NOMO-1 treated with DMSO at 0.1 percent for 48 hours (cell line): ENCODE measurements at regions not wholly inside any gene's neighbourhood (a gene's known extent, or its start where the extent isn't known, plus 50 kb on each side); places are given as distances from the start of the nearest gene placed in this dataset.
"Not testable (repeated sequence)": the region's sequence is repeated elsewhere in the genome, so short reads cannot be mapped to it uniquely, and the experiment has no call there.

Experiments used
- DNase-seq: peaks from one replicate; lab custom pipeline; 2025; ENCODE audit not compliant: unreplicated experiment; lab: John Stamatoyannopoulos, UW

DNA sequence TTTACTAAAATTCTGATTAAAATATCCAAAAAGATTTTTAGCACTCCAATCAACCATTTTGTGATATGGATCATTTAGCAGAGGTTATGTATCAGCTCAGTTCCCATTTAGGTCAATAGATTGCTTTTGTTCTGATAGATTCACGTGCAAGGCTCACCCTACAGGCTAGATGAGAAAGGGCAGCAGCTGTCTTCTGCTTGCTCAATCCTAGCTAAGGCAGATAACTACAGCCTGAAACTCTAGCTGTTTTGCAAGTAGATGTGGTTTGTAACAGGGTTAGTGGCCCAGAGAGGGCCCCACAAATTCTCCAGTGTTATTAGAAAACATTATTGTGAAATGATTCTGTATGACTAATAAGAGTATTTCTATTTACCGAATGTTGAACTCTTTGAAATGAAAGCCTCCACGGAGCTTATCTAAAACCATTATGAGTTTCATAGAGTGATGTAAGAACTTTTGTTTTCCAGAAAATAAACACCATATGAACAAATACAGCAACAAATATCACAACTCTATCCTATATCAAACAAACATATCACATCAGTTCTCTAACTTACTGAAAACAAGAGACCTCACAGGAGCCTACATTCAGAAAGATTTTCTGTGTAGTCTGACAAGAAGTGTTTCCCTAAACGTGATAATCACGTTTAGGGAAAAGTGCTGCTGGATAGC lies 841.9 kb upstream of the ACO1 start:
- DNase-seq: peak; percentile 5

DNA sequence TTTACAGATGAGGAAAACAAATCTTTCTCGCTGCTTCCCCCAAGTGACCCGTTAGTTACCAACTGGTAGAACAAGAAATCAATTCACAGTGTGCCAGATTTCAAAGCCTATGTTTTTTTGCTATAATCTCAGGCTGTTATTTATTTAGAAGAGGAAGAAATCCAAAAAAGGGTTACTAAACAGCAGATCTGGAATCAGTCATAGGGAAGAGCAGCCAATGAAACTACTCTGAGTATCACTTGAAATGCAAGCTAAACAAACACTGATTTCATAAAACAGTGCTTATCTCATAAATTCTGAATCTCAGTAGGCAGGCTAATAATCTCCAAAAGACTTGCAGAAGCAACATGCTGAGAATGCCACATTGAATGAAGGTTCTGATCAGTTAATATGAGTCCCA lies 829.5 kb upstream of the ACO1 start:
- DNase-seq: no peak

DNA sequence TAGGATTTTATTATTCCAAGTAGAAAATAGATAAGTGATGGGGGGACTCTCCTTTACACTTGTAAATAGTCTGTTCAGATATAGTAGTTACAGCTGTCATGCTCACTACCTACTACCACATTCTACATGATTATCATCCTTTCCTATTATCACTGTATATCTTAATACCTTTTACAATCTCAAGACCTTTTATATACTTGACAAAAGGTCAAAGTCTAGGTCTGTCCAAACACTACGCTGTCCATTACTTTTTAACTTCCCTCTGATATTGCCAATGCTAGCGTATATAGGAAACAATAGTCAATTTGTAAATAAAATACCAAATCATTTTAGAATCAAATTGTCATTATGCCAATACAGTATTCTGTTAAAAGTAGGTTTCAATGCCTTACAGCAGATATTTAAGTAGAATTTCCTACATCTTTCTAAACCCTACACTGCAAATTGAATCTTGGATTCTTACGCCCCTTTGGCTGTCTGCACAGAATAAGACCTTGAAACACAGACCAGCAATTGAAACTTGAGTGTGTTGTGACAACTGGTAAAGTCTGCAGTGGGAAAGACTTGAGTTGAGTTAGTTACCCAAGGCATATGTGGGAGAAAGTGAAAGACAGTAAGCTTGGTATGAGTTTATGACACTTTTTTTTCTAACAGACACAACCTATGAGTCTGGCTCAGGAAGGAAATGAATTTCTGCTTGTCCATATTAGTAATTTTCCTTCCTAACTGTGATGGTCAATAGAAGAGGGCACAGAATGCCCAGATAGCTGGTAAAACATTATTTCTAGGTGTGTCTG lies 827.6 kb upstream of the ACO1 start:
- DNase-seq: no peak

DNA sequence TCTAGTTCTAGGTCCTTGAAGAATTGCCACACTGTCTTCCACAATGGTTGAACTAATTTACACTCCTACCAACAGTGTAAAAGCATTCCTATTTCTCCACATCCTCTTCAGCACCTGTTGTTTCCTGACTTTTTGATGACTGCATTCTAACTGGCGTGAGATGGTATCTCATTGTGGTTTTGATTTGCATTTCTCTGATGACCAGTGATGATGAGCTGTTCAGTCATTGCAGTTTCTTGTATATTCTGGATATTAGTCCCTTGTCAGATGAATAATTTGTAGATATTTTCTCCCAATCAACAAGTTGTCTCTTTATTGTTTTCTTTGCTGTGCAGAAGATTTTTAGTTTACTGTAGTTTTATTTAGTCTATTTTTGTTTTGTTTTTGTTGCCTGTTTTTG lies 812.3 kb upstream of the ACO1 start:
- not testable (repeated sequence) for DNase-seq

DNA sequence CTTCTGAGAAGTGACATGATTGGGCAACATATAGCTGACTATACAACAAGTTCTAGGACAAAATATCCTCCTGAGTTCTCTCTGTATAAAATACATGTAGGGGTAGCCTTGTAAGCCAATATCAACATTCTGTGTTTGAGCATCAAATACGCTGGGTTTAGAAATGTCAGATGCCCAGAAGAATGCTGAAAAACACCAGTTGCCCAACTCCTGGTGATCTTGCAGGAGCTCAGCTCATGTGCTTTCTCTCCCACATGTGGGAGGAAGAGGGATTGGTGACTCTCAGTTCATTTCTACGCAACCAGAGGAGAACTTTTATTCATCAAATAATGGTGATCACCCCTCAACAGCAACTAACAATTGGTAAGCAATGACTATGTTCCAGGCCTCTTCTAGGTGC lies 810.9 kb upstream of the ACO1 start:
- no peak for DNase-seq

DNA sequence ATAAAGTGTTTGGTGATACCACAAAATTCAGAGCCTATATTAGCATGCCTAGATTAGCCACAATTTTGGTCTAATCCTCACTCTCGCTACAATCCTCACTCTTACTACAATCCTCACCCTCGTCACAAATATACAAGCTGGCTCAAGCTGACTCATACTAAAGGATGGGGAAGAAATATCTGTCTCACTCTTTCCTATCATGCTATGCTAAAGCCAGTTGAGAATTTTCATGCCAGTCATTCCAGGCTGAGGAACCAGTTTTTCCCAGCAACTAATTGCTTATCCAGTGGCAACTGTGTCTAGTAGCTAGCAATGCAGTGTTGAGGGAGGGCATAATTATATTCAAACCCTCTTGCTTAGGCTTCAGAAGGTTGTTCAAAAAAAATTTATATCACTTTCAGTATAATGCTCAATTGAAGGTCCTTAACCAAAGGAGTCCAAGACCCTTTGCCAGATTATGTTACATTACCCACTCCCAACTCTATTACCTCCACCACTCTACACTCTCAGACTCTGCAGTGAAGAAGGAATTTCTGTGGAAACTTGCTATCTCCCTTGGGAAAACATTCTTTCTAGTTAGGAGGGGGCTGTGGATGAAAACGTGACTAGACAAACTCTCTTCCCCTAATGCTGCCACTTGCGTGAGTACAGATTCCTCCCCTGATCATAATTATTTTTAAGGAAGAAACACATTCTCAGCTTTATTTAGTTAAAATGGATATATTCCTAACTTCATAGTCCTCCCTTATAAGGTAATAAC lies 810.3 kb upstream of the ACO1 start:
- no peak for DNase-seq

DNA sequence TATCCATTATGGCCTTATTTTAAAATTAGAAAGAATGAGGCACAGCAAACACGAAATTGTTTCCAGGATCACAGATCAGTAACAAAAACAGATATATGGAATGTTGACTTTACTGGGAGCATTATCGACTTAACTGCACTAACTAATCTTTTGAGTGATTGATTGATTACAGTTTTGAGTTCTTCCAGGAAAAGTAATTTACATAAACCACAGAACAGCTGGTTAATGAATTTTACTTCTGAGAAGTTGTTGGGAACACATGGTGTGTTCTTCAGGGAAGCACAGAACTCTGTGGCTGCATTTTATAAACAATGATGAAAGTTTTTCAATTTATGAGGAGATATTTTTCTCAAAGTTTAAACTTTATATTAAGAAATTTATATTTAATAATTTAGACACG lies 802.4 kb upstream of the ACO1 start:
- DNase-seq: no peak

DNA sequence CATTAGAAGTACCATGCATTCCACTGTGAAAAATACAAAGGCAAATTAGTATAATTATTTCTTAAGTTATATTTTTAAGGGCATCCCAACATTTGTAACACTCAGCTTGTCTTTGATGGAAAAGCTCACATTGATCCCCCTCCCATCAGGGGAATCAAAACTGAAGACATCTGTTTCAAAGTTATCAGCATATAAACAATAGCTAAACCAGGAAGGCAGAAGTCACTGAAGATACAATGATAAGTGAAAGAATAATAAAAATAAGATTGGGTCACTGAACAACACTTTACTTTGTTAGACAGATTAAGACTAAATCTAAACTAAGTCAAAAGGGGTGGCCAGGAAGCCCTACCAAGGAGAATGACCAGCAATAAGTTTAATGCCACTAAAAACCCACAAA lies 801.9 kb upstream of the ACO1 start:
- no peak for DNase-seq

DNA sequence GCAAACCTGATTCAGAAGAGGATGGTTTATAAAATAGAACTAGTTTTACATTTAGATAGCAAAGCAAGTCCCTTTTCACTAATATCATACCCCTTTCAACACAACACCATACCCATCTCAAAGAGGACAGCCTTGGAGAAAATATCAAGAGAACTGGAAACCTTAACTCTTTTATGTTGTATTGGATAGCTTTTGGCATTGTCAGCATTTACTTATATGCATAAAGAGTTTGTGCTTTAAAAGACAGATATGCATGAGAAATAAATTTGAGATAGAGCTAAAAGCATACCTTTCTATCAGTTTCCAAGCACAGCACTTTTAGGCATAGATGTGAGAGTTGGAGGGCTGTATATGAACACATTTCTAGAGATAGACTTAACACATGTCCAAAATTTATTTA lies 799.3 kb upstream of the ACO1 start:
- DNase-seq: no peak

DNA sequence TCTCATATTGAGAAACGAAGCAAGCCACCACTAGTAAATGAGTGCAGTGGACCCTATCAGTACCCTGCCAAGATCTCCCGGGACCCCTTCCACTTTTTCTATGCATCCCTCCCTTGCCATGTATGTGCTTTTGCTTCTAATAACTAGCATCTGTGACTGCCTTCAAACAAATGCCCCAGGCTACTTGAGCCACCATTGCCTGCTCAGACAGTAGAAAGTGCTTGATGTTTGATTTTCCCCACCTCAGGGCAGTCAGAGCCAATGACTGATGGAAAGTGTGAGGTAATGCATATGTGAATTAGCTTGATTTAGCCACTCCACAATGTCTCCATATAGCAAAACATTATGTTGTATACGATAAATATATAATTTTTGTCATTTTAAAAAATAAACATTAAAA lies 797.3 kb upstream of the ACO1 start:
- DNase-seq: no peak

DNA sequence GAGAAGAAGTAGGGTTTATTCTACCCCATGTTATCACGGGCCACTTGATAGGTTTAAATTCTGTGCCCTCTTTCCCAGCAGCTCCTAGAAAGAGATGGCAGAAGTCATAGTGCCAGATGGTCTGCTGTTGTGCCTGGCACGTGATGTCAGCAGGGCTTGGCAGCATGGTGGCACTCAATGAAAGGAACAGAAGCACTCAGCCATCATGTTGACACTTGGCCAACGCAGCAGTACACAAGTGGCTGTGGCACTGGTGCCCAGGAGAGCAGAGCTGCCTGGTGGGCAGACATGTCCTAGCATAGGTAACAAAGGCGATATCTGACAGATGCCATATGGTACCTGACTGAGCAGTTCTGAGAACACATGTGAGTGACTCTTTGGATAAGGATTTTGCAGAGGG lies 796.4 kb upstream of the ACO1 start:
- DNase-seq: no peak

DNA sequence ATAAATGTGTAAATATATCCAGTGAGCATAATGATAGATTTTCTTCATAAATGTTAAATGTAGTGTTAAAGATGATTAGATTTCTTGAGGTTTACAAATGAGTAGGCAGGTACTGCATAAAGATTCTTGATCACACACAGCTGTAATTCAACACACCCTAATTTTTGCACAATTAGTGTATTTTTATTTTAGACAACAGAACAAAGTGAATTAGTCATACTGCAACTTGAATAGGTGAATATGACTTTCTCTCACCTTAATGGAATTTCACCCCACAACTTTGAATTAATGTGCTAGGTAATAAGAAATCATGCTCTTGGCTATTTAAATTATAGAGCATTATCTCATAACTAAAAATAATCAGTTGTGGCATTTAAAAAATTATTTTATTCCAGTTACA lies 795.7 kb upstream of the ACO1 start:
- no peak for DNase-seq

DNA sequence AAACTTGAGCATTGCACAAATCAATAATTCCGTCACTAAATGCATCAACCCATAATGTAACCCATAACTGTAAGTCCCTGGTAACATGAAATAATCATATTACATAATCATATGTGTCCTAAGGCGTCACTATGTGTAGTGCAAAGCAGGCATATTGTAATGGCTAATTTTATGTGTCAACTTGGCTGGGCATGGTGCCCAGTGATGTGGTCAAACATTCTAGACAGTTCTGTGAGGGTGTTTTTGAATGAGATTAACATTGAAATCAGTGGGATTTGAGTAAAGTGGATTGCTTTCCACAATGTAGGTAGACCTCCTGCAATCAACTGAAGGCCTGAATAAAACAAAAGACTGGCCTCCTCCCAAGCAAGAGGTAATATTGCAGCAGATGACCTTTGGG lies 794.4 kb upstream of the ACO1 start:
- no peak for DNase-seq

DNA sequence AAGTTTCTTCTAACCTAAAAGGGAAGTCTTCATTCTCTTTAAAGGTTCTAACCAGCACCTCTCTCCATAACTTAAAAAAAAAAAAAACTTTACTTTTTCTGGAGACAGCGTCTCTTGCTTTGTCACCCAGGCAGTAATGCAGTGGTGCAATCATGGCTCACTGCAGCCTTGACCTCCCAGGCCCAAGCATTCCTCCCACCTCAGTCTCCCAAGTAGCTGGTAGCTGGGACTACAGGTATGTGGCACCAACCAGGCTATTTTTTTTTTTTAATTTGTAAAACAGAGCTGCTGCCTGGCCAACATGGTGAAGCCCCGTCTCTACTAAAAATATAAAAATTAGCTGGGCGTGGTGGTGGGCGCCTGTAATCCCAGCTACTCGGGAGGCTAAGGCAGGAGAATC lies 787.4 kb upstream of the ACO1 start:
- DNase-seq: not testable (repeated sequence)

DNA sequence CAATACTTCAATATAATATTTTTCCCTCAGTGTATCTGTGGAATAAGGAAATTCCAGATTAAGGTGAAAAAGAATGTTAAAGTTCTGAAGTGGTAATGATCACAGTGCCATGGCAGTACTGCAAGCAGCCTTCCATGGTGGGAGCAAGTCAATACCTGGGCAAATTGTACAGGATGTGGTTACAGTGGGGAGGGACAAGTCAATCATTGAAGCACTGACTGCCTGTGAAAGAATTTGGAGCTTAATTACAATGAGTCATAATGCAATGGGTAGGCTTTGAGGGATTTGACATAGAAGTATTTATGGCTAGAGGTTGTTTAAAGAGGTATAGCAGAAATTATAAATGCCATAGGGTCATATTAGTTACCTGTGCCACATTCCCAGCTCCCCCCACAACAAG lies 786.5 kb upstream of the ACO1 start:
- no peak for DNase-seq

DNA sequence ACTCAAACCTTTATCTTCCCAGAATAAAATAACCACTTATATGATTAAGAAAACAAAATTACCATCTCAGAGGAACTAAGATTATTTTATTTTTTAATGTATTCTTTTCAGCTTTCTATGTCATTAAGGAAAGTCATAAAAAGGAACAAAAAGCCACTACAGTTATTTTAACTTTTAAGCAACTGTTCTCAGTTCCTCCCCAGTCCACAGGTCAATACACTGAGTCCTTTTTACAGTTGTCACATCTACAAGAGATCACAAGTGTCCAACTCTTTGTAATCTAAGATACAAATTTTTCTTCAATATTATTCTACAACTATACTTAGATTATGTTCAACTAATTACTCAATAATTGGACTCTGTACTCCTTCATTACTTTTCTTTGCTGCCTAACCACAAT lies 782.8 kb upstream of the ACO1 start:
- no peak for DNase-seq

DNA sequence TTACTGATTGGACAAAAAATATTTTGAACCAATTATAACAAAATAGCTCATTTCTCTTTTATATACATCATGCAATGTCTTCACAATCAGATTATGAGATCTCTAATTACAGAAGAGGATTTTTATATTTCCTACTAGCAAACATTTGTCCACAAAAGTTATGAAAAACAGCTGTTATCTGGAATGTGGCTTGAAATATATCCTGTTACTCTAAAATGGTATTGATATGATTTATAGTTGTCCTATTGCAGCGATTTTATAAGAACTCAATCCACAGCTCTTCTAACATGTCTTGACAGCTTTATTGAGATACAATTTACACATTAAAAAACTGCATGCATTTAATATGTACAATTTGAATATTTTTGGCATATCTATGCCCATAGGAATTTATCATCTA lies 779.9 kb upstream of the ACO1 start:
- DNase-seq: no peak

DNA sequence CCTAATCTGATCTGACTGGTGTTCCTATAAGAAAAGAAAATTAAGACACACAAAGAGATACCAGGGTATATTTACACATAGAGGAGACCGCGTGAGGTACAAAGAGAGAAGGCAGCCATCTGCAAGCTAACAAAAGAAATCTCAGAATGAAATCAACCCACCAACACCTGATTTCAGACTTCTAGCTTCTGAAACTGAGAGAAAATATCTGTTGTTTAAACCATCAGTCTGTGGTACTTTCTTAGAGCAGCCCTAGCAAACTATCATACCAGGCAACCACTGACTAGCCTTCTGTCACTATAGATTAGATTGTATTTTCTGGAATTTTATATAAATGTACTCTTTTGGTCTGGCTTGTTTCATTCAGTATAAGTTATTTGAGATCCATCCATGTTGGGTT lies 779.3 kb upstream of the ACO1 start:
- no peak for DNase-seq

DNA sequence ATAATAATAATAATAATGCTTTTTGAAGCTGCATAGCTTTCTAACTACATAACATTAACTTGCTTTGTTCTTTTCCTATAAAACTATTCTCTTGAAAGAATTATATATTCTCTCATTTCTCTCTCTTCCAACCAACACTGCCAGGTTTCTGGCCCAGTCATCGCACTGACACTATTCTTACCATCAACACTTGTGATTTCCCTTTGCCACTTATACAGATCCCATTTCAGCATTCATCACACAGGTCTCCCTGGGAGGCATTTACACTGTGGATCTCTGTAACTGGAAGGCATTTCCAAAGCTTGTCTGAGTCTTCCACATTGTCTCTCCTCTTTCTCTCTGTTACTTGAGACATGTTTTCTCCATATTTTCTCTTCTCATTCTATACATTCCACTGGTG lies 777.8 kb upstream of the ACO1 start:
- DNase-seq: no peak

DNA sequence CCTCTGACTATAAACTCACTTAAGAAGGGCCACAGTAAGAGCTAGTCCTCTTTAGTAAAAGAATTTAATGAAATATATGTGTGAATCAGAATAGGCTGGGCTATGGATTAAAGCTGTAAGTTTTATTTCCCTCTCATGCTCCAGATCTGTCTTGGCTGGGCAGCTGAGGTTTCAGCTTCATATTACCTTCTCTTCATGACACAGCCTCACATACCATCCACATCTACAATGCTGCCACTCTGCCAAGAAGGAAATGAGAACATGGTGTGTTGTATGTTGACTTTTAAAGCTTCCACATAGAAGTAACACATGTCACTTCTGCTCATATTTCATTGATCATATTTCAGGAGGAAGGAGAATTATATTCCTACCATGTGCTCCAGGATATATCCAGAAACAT lies 776.0 kb upstream of the ACO1 start:
- no peak for DNase-seq

DNA sequence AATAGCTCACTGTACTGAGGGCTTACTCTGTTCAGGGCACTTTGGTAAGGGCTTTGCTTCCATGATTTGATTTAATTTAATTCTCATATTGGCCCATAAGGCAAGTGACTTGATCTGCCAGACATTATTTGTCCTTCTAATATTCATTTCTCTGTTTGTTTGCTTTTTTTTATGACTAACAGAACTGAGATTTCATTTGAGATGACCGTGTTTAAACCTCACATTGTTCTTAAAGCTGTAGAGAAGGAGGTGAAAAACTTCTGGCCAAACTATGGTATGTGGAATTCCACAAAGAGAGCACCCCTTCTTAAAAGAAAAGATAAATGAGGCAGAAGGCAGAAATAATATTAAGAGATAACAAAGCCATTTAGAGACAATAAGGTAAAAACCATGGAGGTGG lies 775.6 kb upstream of the ACO1 start:
- no peak for DNase-seq

DNA sequence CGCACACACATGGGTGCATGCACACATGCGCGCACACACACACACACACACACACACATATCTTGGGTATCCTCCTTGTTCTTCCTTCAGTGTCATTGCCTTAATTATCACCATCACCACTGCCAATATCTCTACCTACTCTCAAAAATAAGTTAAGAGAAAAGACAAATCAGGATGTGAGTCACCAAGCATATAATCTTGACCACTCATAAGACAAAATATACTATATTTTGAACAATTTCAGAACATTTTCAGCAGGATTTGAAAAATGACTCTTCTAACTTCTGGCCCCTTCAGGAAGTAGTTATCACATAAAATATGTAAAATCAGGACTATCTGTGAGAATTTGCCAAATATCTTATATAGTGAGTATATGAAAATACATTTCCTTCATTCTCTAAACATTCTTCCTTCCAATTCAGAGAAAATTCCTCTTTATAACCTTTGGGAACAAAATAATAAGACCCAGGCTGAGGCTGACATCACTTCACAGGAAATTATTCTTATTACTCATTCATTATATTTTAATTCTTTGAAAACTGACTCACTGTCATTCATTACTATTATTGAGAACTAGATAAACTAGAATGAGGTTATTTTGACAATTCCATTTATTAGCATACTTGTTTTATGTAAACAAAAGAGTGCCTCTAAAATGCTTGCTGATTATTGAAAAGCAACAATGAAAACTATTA lies 772.0 kb upstream of the ACO1 start:
- no peak for DNase-seq
